ENCODE measurements at regions not wholly inside any gene's neighbourhood (a gene's known extent, or its start where the extent isn't known, plus 50 kb on each side); places are given as distances from the start of the nearest gene placed in this dataset.
"Not testable (repeated sequence)": the region's sequence is repeated elsewhere in the genome, so short reads cannot be mapped to it uniquely, and the experiment has no call there.

GRCh38 chr5:54404568-54404967 is 50.9 kb upstream of the HSPB3 start:
- no peak overlapping the region for H3K27ac ChIP-seq (ENCODE audit: low read depth, low read length)
- H3K27me3 ChIP-seq (ENCODE audit: control insufficient read depth in 5 of 5, insufficient read depth in 4 of 5, low read length in 5 of 5) = no peaks in the 10 kb centered on the region
- H3K4me3 ChIP-seq (ENCODE audit: low read depth in 1 of 5, low read length in 5 of 5) = no peak overlapping the region
- no peaks in the 10 kb centered on the region for H3K9me3 ChIP-seq (ENCODE audit: control insufficient read depth in 5 of 5, low read length in 5 of 5)
- H3K36me3 ChIP-seq (ENCODE audit: control insufficient read depth in 5 of 5, insufficient read depth in 5 of 5, low read length in 5 of 5) = no peaks in the 10 kb centered on the region
- H3K4me1 ChIP-seq (ENCODE audit: control insufficient read depth in 5 of 5, insufficient read depth in 5 of 5, low read length in 5 of 5) = peaks cover 0 to 5% (median 0%) of the 10 kb centered on the region in 5 donors
- H3K9ac ChIP-seq (ENCODE audit: low read length in 5 of 5) = no peak overlapping the region

GRCh38 chr5:54403885-54404416 is 51.5 kb upstream of the HSPB3 start:
- no peak overlapping the region for H3K27ac ChIP-seq (ENCODE audit: low read depth, low read length)
- no peaks in the 10 kb centered on the region for H3K27me3 ChIP-seq (ENCODE audit: control insufficient read depth in 5 of 5, insufficient read depth in 4 of 5, low read length in 5 of 5)
- no peak overlapping the region for H3K9ac ChIP-seq (ENCODE audit: low read length in 5 of 5)
- H3K36me3 ChIP-seq (ENCODE audit: control insufficient read depth in 5 of 5, insufficient read depth in 5 of 5, low read length in 5 of 5) = no peaks in the 10 kb centered on the region
- H3K4me3 ChIP-seq (ENCODE audit: low read depth in 1 of 5, low read length in 5 of 5) = no peak overlapping the region
- H3K4me1 ChIP-seq (ENCODE audit: control insufficient read depth in 5 of 5, insufficient read depth in 5 of 5, low read length in 5 of 5) = peaks cover 0 to 5% (median 0%) of the 10 kb centered on the region in 5 donors
- no peaks in the 10 kb centered on the region for H3K9me3 ChIP-seq (ENCODE audit: control insufficient read depth in 5 of 5, low read length in 5 of 5)

GRCh38 chr5:54403121-54403520 is 52.4 kb upstream of the HSPB3 start:
- no peak overlapping the region for H3K9ac ChIP-seq (ENCODE audit: low read length in 5 of 5)
- no peak overlapping the region for H3K4me3 ChIP-seq (ENCODE audit: low read depth in 1 of 5, low read length in 5 of 5)
- H3K36me3 ChIP-seq (ENCODE audit: control insufficient read depth in 5 of 5, insufficient read depth in 5 of 5, low read length in 5 of 5) = no peaks in the 10 kb centered on the region
- H3K27ac ChIP-seq (ENCODE audit: low read depth, low read length) = no peak overlapping the region
- H3K4me1 ChIP-seq (ENCODE audit: control insufficient read depth in 5 of 5, insufficient read depth in 5 of 5, low read length in 5 of 5) = peaks cover 0 to 5% (median 0%) of the 10 kb centered on the region in 5 donors
- no peaks in the 10 kb centered on the region for H3K27me3 ChIP-seq (ENCODE audit: control insufficient read depth in 5 of 5, insufficient read depth in 4 of 5, low read length in 5 of 5)
- no peaks in the 10 kb centered on the region for H3K9me3 ChIP-seq (ENCODE audit: control insufficient read depth in 5 of 5, low read length in 5 of 5)

DNA sequence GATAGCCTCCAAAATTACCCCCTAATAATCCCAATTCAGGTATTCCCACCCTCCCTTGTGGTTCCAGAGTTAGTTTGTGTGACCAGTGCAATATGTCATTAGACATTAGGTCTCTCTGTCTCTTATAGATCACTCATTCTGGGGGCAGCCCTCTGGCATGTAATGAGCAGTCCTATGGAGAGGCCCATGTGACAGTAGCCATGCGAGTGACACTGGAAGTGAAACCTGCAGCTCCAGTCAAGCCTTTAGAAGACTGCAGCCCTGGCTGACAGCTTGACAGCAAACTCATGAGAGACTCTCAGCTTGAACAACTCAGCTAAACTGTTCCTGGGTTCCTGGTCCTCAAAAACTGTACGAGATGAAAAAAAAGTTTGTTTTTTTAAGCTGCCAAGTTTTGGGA is 54.0 kb upstream of the HSPB3 start:
- peaks cover 0 to 5% (median 0%) of the 10 kb centered on the region in 5 donors for H3K4me1 ChIP-seq (ENCODE audit: control insufficient read depth in 5 of 5, insufficient read depth in 5 of 5, low read length in 5 of 5)
- H3K4me3 ChIP-seq (ENCODE audit: low read depth in 1 of 5, low read length in 5 of 5) = no peak overlapping the region

DNA sequence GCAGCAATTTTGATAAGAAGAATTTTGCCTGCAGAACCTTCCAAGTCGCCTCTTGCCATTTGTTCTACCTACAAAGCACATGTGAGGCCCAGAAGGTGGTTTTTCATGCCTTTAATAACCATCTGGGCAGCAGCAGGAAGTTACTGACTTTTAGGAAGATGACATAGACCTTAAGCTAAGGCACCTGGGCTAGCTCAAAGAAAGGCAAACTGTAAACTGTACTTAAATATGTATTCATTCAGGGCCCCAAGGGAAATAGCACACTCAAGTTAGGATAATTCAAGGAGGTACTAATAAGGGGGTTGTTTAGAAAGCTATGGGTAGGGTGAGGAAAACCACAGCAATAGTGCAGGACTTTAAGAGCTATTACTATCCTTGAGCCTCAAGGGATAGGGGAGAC is 57.3 kb upstream of the HSPB3 start:
- H3K27ac ChIP-seq (ENCODE audit: low read depth, low read length) = no peak overlapping the region

More for the DNA sequence above, 54.0 kb upstream of the HSPB3 start:
- Histone ChIP-seq H3K36me3 (ENCODE audit: control insufficient read depth in 5 of 5, insufficient read depth in 5 of 5, low read length in 5 of 5) (no peaks in the 10 kb centered on the region), H3K9me3 (ENCODE audit: control insufficient read depth in 5 of 5, low read length in 5 of 5) (no peaks in the 10 kb centered on the region), H3K27ac (ENCODE audit: low read depth, low read length) (no peak overlapping the region), H3K9ac (ENCODE audit: low read length in 5 of 5) (no peak overlapping the region), H3K27me3 (ENCODE audit: control insufficient read depth in 5 of 5, insufficient read depth in 4 of 5, low read length in 5 of 5) (no peaks in the 10 kb centered on the region)

GRCh38 chr5:54397420-54397819 is 58.1 kb upstream of the HSPB3 start:
- H3K36me3 ChIP-seq (ENCODE audit: control insufficient read depth in 5 of 5, insufficient read depth in 5 of 5, low read length in 5 of 5) = no peaks in the 10 kb centered on the region
- no peaks in the 10 kb centered on the region for H3K4me1 ChIP-seq (ENCODE audit: control insufficient read depth in 5 of 5, insufficient read depth in 5 of 5, low read length in 5 of 5)
- no peak overlapping the region for H3K9ac ChIP-seq (ENCODE audit: low read length in 5 of 5)
- H3K9me3 ChIP-seq (ENCODE audit: control insufficient read depth in 5 of 5, low read length in 5 of 5) = no peaks in the 10 kb centered on the region
- no peak overlapping the region for H3K4me3 ChIP-seq (ENCODE audit: low read depth in 1 of 5, low read length in 5 of 5)
- no peak overlapping the region for H3K27ac ChIP-seq (ENCODE audit: low read depth, low read length)
- H3K27me3 ChIP-seq (ENCODE audit: control insufficient read depth in 5 of 5, insufficient read depth in 4 of 5, low read length in 5 of 5) = no peaks in the 10 kb centered on the region

More for the DNA sequence above, 57.3 kb upstream of the HSPB3 start:
- H3K36me3 ChIP-seq (ENCODE audit: control insufficient read depth in 5 of 5, insufficient read depth in 5 of 5, low read length in 5 of 5) = no peaks in the 10 kb centered on the region
- H3K9ac ChIP-seq (ENCODE audit: low read length in 5 of 5) = no peak overlapping the region
- H3K9me3 ChIP-seq (ENCODE audit: control insufficient read depth in 5 of 5, low read length in 5 of 5) = no peaks in the 10 kb centered on the region
- no peak overlapping the region for H3K4me3 ChIP-seq (ENCODE audit: low read depth in 1 of 5, low read length in 5 of 5)
- no peaks in the 10 kb centered on the region for H3K4me1 ChIP-seq (ENCODE audit: control insufficient read depth in 5 of 5, insufficient read depth in 5 of 5, low read length in 5 of 5)
- H3K27me3 ChIP-seq (ENCODE audit: control insufficient read depth in 5 of 5, insufficient read depth in 4 of 5, low read length in 5 of 5) = no peaks in the 10 kb centered on the region

- not testable (repeated sequence) for H3K27me3 ChIP-seq (ENCODE audit: control insufficient read depth in 5 of 5, insufficient read depth in 4 of 5, low read length in 5 of 5); H3K4me3 ChIP-seq (ENCODE audit: low read depth in 1 of 5, low read length in 5 of 5); H3K4me1 ChIP-seq (ENCODE audit: control insufficient read depth in 5 of 5, insufficient read depth in 5 of 5, low read length in 5 of 5); H3K36me3 ChIP-seq (ENCODE audit: control insufficient read depth in 5 of 5, insufficient read depth in 5 of 5, low read length in 5 of 5); H3K27ac ChIP-seq (ENCODE audit: low read depth, low read length); H3K9me3 ChIP-seq (ENCODE audit: control insufficient read depth in 5 of 5, low read length in 5 of 5); H3K9ac ChIP-seq (ENCODE audit: low read length in 5 of 5)
Observed at GRCh38 chr5:54393007-54393406, 62.5 kb upstream of the HSPB3 start.

DNA sequence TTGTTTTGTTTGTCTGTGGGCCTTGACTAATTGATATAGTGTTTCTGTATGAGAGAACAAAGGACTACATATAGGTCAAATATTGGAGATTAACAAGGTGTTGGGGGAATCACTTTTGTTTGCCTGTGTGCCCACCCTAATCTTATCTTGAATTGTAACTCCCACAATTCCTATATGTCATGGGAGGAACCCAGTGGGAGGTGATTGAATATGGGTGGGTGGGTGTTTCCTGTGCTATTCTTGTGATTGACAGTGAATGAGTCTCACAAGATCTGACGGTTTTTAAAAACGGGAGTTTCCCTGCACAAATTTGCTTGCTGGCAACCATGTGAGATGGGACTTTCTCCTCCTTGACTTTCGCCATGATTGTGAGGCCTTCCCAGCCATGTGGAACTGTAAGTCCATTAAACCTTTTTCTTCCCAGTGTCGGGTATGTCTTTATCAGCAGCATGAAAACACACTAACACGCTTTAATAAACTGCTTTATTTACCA is 64.9 kb upstream of the HSPB3 start:
- no peaks in the 10 kb centered on the region for H3K9me3 ChIP-seq (ENCODE audit: control insufficient read depth in 5 of 5, low read length in 5 of 5)
- no peaks in the 10 kb centered on the region for H3K27me3 ChIP-seq (ENCODE audit: control insufficient read depth in 5 of 5, insufficient read depth in 4 of 5, low read length in 5 of 5)
- H3K9ac ChIP-seq (ENCODE audit: low read length in 5 of 5) = no peak overlapping the region
- H3K27ac ChIP-seq (ENCODE audit: low read depth, low read length) = no peak overlapping the region
- no peaks in the 10 kb centered on the region for H3K36me3 ChIP-seq (ENCODE audit: control insufficient read depth in 5 of 5, insufficient read depth in 5 of 5, low read length in 5 of 5)
- H3K4me1 ChIP-seq (ENCODE audit: control insufficient read depth in 5 of 5, insufficient read depth in 5 of 5, low read length in 5 of 5) = peaks cover 0 to 7% (median 3%) of the 10 kb centered on the region in 5 donors
- H3K4me3 ChIP-seq (ENCODE audit: low read depth in 1 of 5, low read length in 5 of 5) = no peak overlapping the region

- H3K4me3 ChIP-seq (ENCODE audit: low read depth in 1 of 5, low read length in 5 of 5) = no peak overlapping the region
- H3K9ac ChIP-seq (ENCODE audit: low read length in 5 of 5) = no peak overlapping the region
- H3K9me3 ChIP-seq (ENCODE audit: control insufficient read depth in 5 of 5, low read length in 5 of 5) = no peaks in the 10 kb centered on the region
- peaks cover 0 to 7% (median 3%) of the 10 kb centered on the region in 5 donors for H3K4me1 ChIP-seq (ENCODE audit: control insufficient read depth in 5 of 5, insufficient read depth in 5 of 5, low read length in 5 of 5)
- H3K27ac ChIP-seq (ENCODE audit: low read depth, low read length) = no peak overlapping the region
- no peaks in the 10 kb centered on the region for H3K36me3 ChIP-seq (ENCODE audit: control insufficient read depth in 5 of 5, insufficient read depth in 5 of 5, low read length in 5 of 5)
- no peaks in the 10 kb centered on the region for H3K27me3 ChIP-seq (ENCODE audit: control insufficient read depth in 5 of 5, insufficient read depth in 4 of 5, low read length in 5 of 5)
Observed at GRCh38 chr5:54390015-54390414, 65.5 kb upstream of the HSPB3 start.

GRCh38 chr5:54389399-54389798 is 66.1 kb upstream of the HSPB3 start:
- not testable (repeated sequence) for H3K9me3 ChIP-seq (ENCODE audit: control insufficient read depth in 5 of 5, low read length in 5 of 5); H3K4me1 ChIP-seq (ENCODE audit: control insufficient read depth in 5 of 5, insufficient read depth in 5 of 5, low read length in 5 of 5); H3K36me3 ChIP-seq (ENCODE audit: control insufficient read depth in 5 of 5, insufficient read depth in 5 of 5, low read length in 5 of 5); H3K27ac ChIP-seq (ENCODE audit: low read depth, low read length); H3K9ac ChIP-seq (ENCODE audit: low read length in 5 of 5); H3K4me3 ChIP-seq (ENCODE audit: low read depth in 1 of 5, low read length in 5 of 5); H3K27me3 ChIP-seq (ENCODE audit: control insufficient read depth in 5 of 5, insufficient read depth in 4 of 5, low read length in 5 of 5)
